Neural cell (in vitro differentiated cells): ENCODE measurements at regions not wholly inside any gene's neighbourhood (a gene's known extent, or its start where the extent isn't known, plus 50 kb on each side); places are given as distances from the start of the nearest gene placed in this dataset.

Experiments used
- H2AFZ ChIP-seq: fragments of 200-600, 300-800 bp; sonication (generic), shearing (Covaris generic); 2 replicates; pipeline ENCODE4 v1.6.0; 2014; ENCODE audit warnings: low read depth, mild to moderate bottlenecking, antibody characterized with exemption, low read length, moderate library complexity
- H3F3A ChIP-seq: fragments of 200-600 bp; shearing (Covaris generic); 2 replicates; pipeline ENCODE4 v1.6.1; 2016; ENCODE audit warnings: mild to moderate bottlenecking, moderate library complexity, mixed read lengths, antibody characterized with exemption, low read length; ENCODE audit not compliant: insufficient read depth, poor library complexity, severe bottlenecking
- H3K27ac ChIP-seq: fragments of 200-600, 300-800 bp; sonication (generic), shearing (Covaris generic); 2 replicates; pipeline ENCODE4 v1.5.1; 2014; ENCODE audit warnings: mild to moderate bottlenecking, low read length, moderate library complexity
- H3K27me3 ChIP-seq: fragments of 300-800, 200-600 bp; sonication (generic), shearing (Covaris generic); 2 replicates; pipeline ENCODE4 v1.6.0; 2014; ENCODE audit warnings: mild to moderate bottlenecking, low read depth, low read length, moderate library complexity; ENCODE audit not compliant: insufficient read depth
- H3K36me3 ChIP-seq: fragments of 300-800, 200-600 bp; sonication (generic), shearing (Covaris generic); 2 replicates; pipeline ENCODE4 v1.5.1; 2014; ENCODE audit warnings: mild to moderate bottlenecking, antibody characterized with exemption, low read length, moderate library complexity; ENCODE audit not compliant: insufficient read depth
- H3K4me2 ChIP-seq: fragments of 300-800, 200-600 bp; sonication (generic), shearing (Covaris generic); 2 replicates; pipeline ENCODE4 v1.6.0; 2014; ENCODE audit warnings: mild to moderate bottlenecking, low read length
- H3K4me3 ChIP-seq: fragments of 300-800, 200-600 bp; sonication (generic), shearing (Covaris generic); 2 replicates; pipeline ENCODE4 v1.5.1; 2014; ENCODE audit warnings: mild to moderate bottlenecking, low read length, moderate library complexity
- H3K79me2 ChIP-seq: fragments of 200-600 bp; shearing (Covaris generic); replicated peaks from 2 replicates; pipeline ENCODE4 v1.6.0; 2014; ENCODE audit warnings: mild to moderate bottlenecking, low read length, moderate library complexity; ENCODE audit not compliant: insufficient read depth
- H3K9ac ChIP-seq: fragments of 300-800, 200-600 bp; sonication (generic), shearing (Covaris generic); 2 replicates; pipeline ENCODE4 v1.6.1; 2016; ENCODE audit warnings: mild to moderate bottlenecking, low read length, mixed read lengths
- H3K9me2 ChIP-seq: fragments of 200-600 bp; shearing (Covaris generic); 2 replicates; pipeline ENCODE4 v1.6.1; 2016; ENCODE audit warnings: mild to moderate bottlenecking, low read length, mixed read lengths; ENCODE audit not compliant: insufficient read depth
- H3K9me3 ChIP-seq: fragments of 200-600, 300-800 bp; sonication (generic), shearing (Covaris generic); 2 replicates; pipeline ENCODE4 v1.6.1; 2016; ENCODE audit warnings: mild to moderate bottlenecking, mixed run types, low read length, moderate library complexity, mixed read lengths
- H4K20me1 ChIP-seq: fragments of 200-600 bp; shearing (Covaris generic); 2 replicates; pipeline ENCODE4 v1.6.1; 2016; ENCODE audit warnings: mild to moderate bottlenecking, mixed run types; ENCODE audit not compliant: insufficient read depth
- CTCF ChIP-seq: fragments of 450-650 bp; IDR thresholded peaks from 2 replicates; pipeline ENCODE4 v1.5.1; 2014; ENCODE audit warnings: antibody characterized with exemption, mild to moderate bottlenecking, moderate library complexity; ENCODE audit not compliant: poor library complexity, severe bottlenecking
- EP300 ChIP-seq: fragments of 450-650 bp; conservative IDR thresholded peaks from 2 replicates; pipeline ENCODE4 v1.6.1; 2014; ENCODE audit warnings: antibody characterized with exemption, mild to moderate bottlenecking, moderate library complexity; ENCODE audit not compliant: poor library complexity, severe bottlenecking
- EZH2 ChIP-seq: fragments of 200-600, 300-800 bp; shearing (Covaris generic), sonication (generic); IDR thresholded peaks from 2 replicates; pipeline ENCODE4 v1.6.1; 2014; ENCODE audit warnings: antibody characterized with exemption, low read length, borderline replicate concordance, mild to moderate bottlenecking; ENCODE audit not compliant: insufficient read depth, poor library complexity, severe bottlenecking
- MXI1 ChIP-seq: fragments of 450-650 bp; conservative IDR thresholded peaks from 2 replicates; pipeline ENCODE4 v1.6.1; 2014; ENCODE audit warnings: antibody characterized with exemption, mild to moderate bottlenecking; ENCODE audit not compliant: poor library complexity, severe bottlenecking
- POLR2AphosphoS5 ChIP-seq: IDR thresholded peaks from 2 replicates; pipeline ENCODE4 v1.6.1; 2012
- RAD21 ChIP-seq: fragments of 450-650 bp; conservative IDR thresholded peaks from 2 replicates; pipeline ENCODE4 v1.6.1; 2014; ENCODE audit warnings: antibody characterized with exemption, mild to moderate bottlenecking, moderate library complexity
- REST ChIP-seq: IDR thresholded peaks from 2 replicates; pipeline ENCODE4 v1.6.1; 2012; ENCODE audit warnings: borderline replicate concordance
- SMC3 ChIP-seq: fragments of 450-650 bp; conservative IDR thresholded peaks from 2 replicates; pipeline ENCODE4 v1.6.1; 2014; ENCODE audit warnings: antibody characterized with exemption, mild to moderate bottlenecking, moderate library complexity; ENCODE audit not compliant: poor library complexity
- TAF1 ChIP-seq: IDR thresholded peaks from 2 replicates; pipeline ENCODE4 v1.6.1; 2012; ENCODE audit warnings: low read depth

GRCh38 chr5:18457255-18457654 is 823.0 kb downstream of the TAF11L14 start:
- H3K4me3 ChIP-seq = no peak overlapping the region
- no peaks in the 10 kb centered on the region for H3K36me3 ChIP-seq
- H4K20me1 ChIP-seq = no peaks in the 10 kb centered on the region
- TF ChIP-seq MXI1 (no peak), EP300 (no peak), REST (no peak), RAD21 (no peak), TAF1 (no peak), POLR2AphosphoS5 (no peak), EZH2 (no peak), SMC3 (no peak), CTCF (no peak)
- no peak overlapping the region for H3K27ac ChIP-seq
- H3K79me2 ChIP-seq = no peaks in the 10 kb centered on the region
- no peak overlapping the region for H3K4me2 ChIP-seq
- no peaks in the 10 kb centered on the region for H3K9me2 ChIP-seq
- H3K27me3 ChIP-seq = no peaks in the 10 kb centered on the region
- no peak overlapping the region for H3K9ac ChIP-seq
- no peaks in the 10 kb centered on the region for H3K9me3 ChIP-seq
- no peak overlapping the region for H2AFZ ChIP-seq
- no peaks in the 10 kb centered on the region for H3F3A ChIP-seq

- no peak overlapping the region for H3K27ac ChIP-seq
These were observed 827.5 kb downstream of the TAF11L14 start for GRCh38 chr5:18461766-18462165.

More at GRCh38 chr5:18461766-18462165, 827.5 kb downstream of the TAF11L14 start:
- no peaks in the 10 kb centered on the region for H3K9me3 ChIP-seq
- no peak overlapping the region for H3K4me3 ChIP-seq
- no peaks in the 10 kb centered on the region for H3K36me3 ChIP-seq
- H3K9ac ChIP-seq = no peak overlapping the region
- H3K4me2 ChIP-seq = no peak overlapping the region
- H3K27me3 ChIP-seq = no peaks in the 10 kb centered on the region
- H4K20me1 ChIP-seq = no peaks in the 10 kb centered on the region
- H2AFZ ChIP-seq = no peak overlapping the region
- no peaks in the 10 kb centered on the region for H3K9me2 ChIP-seq
- TF ChIP-seq POLR2AphosphoS5 = no peak
- no peak for TF ChIP-seq TAF1
- no peak for TF ChIP-seq REST
- no peak for TF ChIP-seq EZH2
- no peak for TF ChIP-seq SMC3
- TF ChIP-seq EP300 = no peak
- no peak for TF ChIP-seq MXI1
- no peak for TF ChIP-seq RAD21
- no peak for TF ChIP-seq CTCF
- H3K79me2 ChIP-seq = no peaks in the 10 kb centered on the region
- no peaks in the 10 kb centered on the region for H3F3A ChIP-seq
